ENCODE measurements at regions not wholly inside any gene's neighbourhood (a gene's known extent, or its start where the extent isn't known, plus 50 kb on each side); places are given as distances from the start of the nearest gene placed in this dataset.

- TF ChIP-seq EP300 (IDR thresholded peaks at IDR 0.05) (no peak), CTCF (IDR thresholded peaks at IDR 0.05) (no peak), POLR2A (IDR thresholded peaks at IDR 0.05) (no peak), POLR2AphosphoS5 (IDR thresholded peaks at IDR 0.05) (no peak)
Observed at GRCh38 chr6:14664112-14664601, 546.6 kb downstream of the CD83 start.

Data from sigmoid colon (tissue), 4 donors.